Left ventricle myocardium inferior (tissue), 1 donor: ENCODE measurements at regions not wholly inside any gene's neighbourhood (a gene's known extent, or its start where the extent isn't known, plus 50 kb on each side); places are given as distances from the start of the nearest gene placed in this dataset.

ENCODE experiments used
- DNase-seq: peaks from one replicate; pipeline ENCODE4 v3.0.0-alpha.2; 2020
- H3K27ac ChIP-seq: fragments of 200-600 bp; replicated peaks from 2 replicates; pipeline ENCODE4 v1.8.0; 2021
- H3K27me3 ChIP-seq: fragments of 200-600 bp; 2 replicates; pipeline ENCODE4 v1.8.0; 2021; ENCODE audit warnings: low read depth
- H3K36me3 ChIP-seq: fragments of 200-600 bp; 2 replicates; pipeline ENCODE4 v1.8.0; 2021
- H3K4me1 ChIP-seq: fragments of 200-600 bp; 2 replicates; pipeline ENCODE4 v1.8.0; 2021
- H3K4me3 ChIP-seq: fragments of 200-600 bp; 2 replicates; pipeline ENCODE4 v1.8.0; 2021; ENCODE audit warnings: mild to moderate bottlenecking, moderate library complexity
- H3K9me3 ChIP-seq: fragments of 200-600 bp; replicated peaks from 2 replicates; pipeline ENCODE4 v1.8.0; 2021
- intact Hi-C: fragments of 100-400 bp; cut with micrococcal nuclease; formaldehyde crosslinking; loops from one replicate; pipeline ENCODE4 v1.11.0; 2022
- TF ChIP-seq, protein P1 (sequence below): fragments of 200-600 bp; IDR thresholded peaks from 2 replicates; pipeline ENCODE4 v1.8.0; 2021; ENCODE audit warnings: antibody characterized with exemption, mild to moderate bottlenecking, borderline replicate concordance
- donor health status: DM: no; HTN: yes; CAD: no; lungs with severe emphysema.

DNA sequence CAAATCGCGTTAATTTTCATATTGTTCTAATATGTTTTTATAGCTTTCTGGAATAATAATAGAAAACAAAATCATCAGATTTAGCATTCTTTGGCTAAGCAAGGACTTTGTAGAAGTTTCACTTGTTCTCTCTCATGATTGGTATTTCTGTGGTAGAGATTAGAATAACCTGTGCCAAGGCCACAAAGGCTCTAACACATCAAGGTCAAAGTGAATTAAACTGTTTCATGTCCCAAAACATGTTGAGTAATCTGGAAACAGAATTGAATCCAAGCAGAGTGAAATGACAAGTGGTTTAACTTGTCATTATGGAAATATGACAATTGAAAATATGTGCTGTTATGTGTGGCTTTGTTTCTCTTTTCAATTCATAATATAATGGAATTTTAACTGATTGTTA lies 617.4 kb downstream of the CCDC85A start:
- H3K9me3 ChIP-seq: no peaks in the 10 kb centered on the region
- no peaks in the 10 kb centered on the region for H3K36me3 ChIP-seq
- TF ChIP-seq, protein P1, sequence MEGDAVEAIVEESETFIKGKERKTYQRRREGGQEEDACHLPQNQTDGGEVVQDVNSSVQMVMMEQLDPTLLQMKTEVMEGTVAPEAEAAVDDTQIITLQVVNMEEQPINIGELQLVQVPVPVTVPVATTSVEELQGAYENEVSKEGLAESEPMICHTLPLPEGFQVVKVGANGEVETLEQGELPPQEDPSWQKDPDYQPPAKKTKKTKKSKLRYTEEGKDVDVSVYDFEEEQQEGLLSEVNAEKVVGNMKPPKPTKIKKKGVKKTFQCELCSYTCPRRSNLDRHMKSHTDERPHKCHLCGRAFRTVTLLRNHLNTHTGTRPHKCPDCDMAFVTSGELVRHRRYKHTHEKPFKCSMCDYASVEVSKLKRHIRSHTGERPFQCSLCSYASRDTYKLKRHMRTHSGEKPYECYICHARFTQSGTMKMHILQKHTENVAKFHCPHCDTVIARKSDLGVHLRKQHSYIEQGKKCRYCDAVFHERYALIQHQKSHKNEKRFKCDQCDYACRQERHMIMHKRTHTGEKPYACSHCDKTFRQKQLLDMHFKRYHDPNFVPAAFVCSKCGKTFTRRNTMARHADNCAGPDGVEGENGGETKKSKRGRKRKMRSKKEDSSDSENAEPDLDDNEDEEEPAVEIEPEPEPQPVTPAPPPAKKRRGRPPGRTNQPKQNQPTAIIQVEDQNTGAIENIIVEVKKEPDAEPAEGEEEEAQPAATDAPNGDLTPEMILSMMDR: no peak
- H3K27ac ChIP-seq: no peak overlapping the region
- no peak overlapping the region for H3K4me3 ChIP-seq
- no peak for DNase-seq
- intact Hi-C loops: no loop called here
- H3K27me3 ChIP-seq: no peaks in the 10 kb centered on the region
- H3K4me1 ChIP-seq: no peaks in the 10 kb centered on the region

- Histone ChIP-seq H3K27me3 (no peaks in the 10 kb centered on the region), H3K9me3 (no peaks in the 10 kb centered on the region), H3K4me1 (no peaks in the 10 kb centered on the region), H3K36me3 (no peaks in the 10 kb centered on the region), H3K4me3 (no peak overlapping the region), H3K27ac (no peak overlapping the region)
- intact Hi-C loops: no loop called here
- DNase-seq: no peak
- TF ChIP-seq, protein P1: no peak
These were observed 618.0 kb downstream of the CCDC85A start for GRCh38 chr2:56801770-56802169.

DNA sequence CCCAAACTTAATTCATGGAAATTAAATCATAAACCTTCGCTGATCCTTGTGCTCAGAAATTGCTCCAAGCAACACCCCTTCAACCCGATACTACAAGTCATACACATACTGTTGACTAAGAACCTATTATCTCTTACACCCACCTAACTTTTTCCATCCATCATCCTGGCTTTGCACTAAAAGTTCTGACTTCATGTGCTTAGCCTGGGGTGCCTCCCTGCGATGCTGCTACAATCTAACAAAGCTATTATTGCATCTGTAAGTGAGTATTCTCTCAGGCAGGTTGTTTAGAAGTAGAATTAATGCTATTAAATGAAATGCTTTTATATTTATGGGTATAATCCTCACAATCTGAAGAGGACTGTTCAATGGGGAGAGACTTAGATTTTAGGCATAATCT lies 619.8 kb downstream of the CCDC85A start:
- H3K4me3 ChIP-seq: no peak overlapping the region
- H3K9me3 ChIP-seq: no peaks in the 10 kb centered on the region
- no peak overlapping the region for H3K27ac ChIP-seq
- H3K36me3 ChIP-seq: no peaks in the 10 kb centered on the region
- H3K27me3 ChIP-seq: no peaks in the 10 kb centered on the region
- H3K4me1 ChIP-seq: no peaks in the 10 kb centered on the region
- TF ChIP-seq, protein P1: no peak
- DNase-seq: no peak
- intact Hi-C loops: no loop called here

- intact Hi-C loops: no loop called here
- DNase-seq: no peak
- Histone ChIP-seq H3K4me3 (no peak overlapping the region), H3K27ac (no peak overlapping the region), H3K9me3 (no peaks in the 10 kb centered on the region), H3K27me3 (no peaks in the 10 kb centered on the region), H3K4me1 (no peaks in the 10 kb centered on the region), H3K36me3 (no peaks in the 10 kb centered on the region)
- TF ChIP-seq, protein P1: no peak
These were observed 623.1 kb downstream of the CCDC85A start for GRCh38 chr2:56806924-56807323.

DNA sequence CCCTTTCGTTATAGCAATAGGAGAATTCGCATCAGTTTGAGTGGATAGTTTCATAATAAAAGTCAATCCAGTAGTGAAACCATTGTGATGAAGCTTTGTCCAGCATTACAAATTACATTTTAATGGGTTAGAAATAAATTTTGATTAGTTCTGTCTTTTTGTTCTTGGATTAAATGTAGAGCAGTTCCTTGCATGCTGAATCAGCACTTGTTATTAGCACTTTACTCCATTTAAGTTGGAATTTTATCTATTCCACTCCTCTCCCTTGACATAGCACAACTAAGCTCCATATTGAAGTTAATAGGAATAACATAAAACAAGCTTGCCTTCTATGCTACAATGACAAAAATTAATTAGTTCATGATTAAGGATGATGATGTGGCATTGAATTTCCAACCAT lies 624.1 kb downstream of the CCDC85A start:
- no peak for DNase-seq
- no peaks in the 10 kb centered on the region for H3K4me1 ChIP-seq
- TF ChIP-seq, protein P1: no peak

GRCh38 chr2:56811401-56811800 lies 627.6 kb downstream of the CCDC85A start:
- no peaks in the 10 kb centered on the region for H3K27me3 ChIP-seq
- DNase-seq: no peak
- H3K9me3 ChIP-seq: no peaks in the 10 kb centered on the region
- TF ChIP-seq, protein P1: no peak
- intact Hi-C loops: no loop called here
- H3K4me1 ChIP-seq: no peaks in the 10 kb centered on the region
- no peak overlapping the region for H3K27ac ChIP-seq
- no peaks in the 10 kb centered on the region for H3K36me3 ChIP-seq
- no peak overlapping the region for H3K4me3 ChIP-seq

More for the DNA sequence above, 624.1 kb downstream of the CCDC85A start:
- Histone ChIP-seq H3K4me3 (no peak overlapping the region), H3K9me3 (no peaks in the 10 kb centered on the region), H3K27me3 (no peaks in the 10 kb centered on the region), H3K36me3 (no peaks in the 10 kb centered on the region), H3K27ac (no peak overlapping the region)
- intact Hi-C loops: no loop called here
